ENCODE measurements at regions not wholly inside any gene's neighbourhood (a gene's known extent, or its start where the extent isn't known, plus 50 kb on each side); places are given as distances from the start of the nearest gene placed in this dataset.

DNA sequence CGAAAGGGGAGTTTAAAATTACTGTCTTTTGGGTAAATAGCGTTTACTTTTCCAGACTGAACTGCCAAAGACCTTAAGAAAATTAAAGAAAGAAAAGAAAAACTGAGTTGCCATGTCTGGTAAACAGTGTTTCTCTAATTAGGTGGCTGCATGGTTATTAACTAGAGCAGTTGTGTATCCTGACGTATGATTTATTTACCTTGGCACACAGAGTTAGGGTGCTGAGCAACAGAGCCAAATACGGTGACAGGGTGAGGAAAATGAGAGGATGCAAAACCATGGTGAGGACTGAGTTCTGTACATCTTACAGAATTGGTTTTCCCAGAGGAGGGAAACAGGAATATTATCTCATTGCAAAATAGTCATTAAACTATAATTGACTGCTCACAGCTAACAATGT is 546.4 kb upstream of the FZD8 start:
- H3K27ac ChIP-seq: no peak overlapping the region
- H3K9me3 ChIP-seq: peaks cover 3 to 23% (median 7%) of the 10 kb centered on the region in 4 donors
- no peak for DNase-seq
- H3K36me3 ChIP-seq: no peaks in the 10 kb centered on the region
- TF ChIP-seq EP300 (IDR thresholded peaks at IDR 0.05) (no peak), POLR2A (IDR thresholded peaks at IDR 0.05) (no peak), POLR2AphosphoS5 (IDR thresholded peaks at IDR 0.05) (no peak), CTCF (IDR thresholded peaks at IDR 0.05) (no peak)
- whole genome bisulfite sequencing, 2 donors: 66 to 68% methylated on average over 4 of the region's 4 CpGs
- H3K4me1 ChIP-seq: peaks cover 0 to 3% (median 0%) of the 10 kb centered on the region in 4 donors
- no peaks in the 10 kb centered on the region for H3K27me3 ChIP-seq
- ATAC-seq (ENCODE audit: low FRiP score in 2 of 2): no peak
- H3K4me3 ChIP-seq: no peak overlapping the region

DNA sequence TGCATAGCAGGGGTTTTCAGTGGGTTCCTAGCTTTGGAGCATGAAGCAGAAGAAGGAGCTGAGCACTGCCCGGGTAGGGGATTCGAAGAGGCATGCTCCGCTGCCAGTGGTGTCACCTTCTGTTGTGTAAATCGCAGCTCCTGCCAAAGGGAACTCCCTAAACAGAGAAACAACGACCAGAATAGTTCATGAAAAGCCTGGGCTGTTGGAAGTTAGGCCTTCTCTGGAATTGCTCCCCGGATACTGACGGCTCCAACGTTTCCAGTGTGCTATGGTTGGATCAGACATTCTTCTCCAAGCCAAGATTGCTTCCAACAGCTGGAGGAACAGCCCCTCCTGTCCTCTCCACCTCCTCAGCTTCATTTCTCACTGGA is 546.0 kb upstream of the FZD8 start:
- ATAC-seq (ENCODE audit: low FRiP score in 2 of 2): peak in 1 of 2 donors; percentile 64

GRCh38 chr10:36187380-36188079 is 545.4 kb upstream of the FZD8 start:
- WGBS, 2 donors: 71 to 79% methylated on average over 6 of the region's 6 CpGs
- H3K9me3 ChIP-seq: peaks cover 3 to 23% (median 7%) of the 10 kb centered on the region in 4 donors
- H3K27me3 ChIP-seq: no peaks in the 10 kb centered on the region
- DNase-seq (no peak), ATAC-seq (ENCODE audit: low FRiP score in 2 of 2) (peak in 1 of 2 donors; percentile 27)
- no peak for TF ChIP-seq CTCF (IDR thresholded peaks at IDR 0.05)
- no peak for TF ChIP-seq POLR2AphosphoS5 (IDR thresholded peaks at IDR 0.05)
- no peak for TF ChIP-seq POLR2A (IDR thresholded peaks at IDR 0.05)
- no peak for TF ChIP-seq EP300 (IDR thresholded peaks at IDR 0.05)
- no peak overlapping the region for H3K4me3 ChIP-seq
- no peak overlapping the region for H3K27ac ChIP-seq
- H3K36me3 ChIP-seq: no peaks in the 10 kb centered on the region
- H3K4me1 ChIP-seq: peaks cover 0 to 3% (median under 1%) of the 10 kb centered on the region in 4 donors

More for the DNA sequence above, 546.0 kb upstream of the FZD8 start:
- H3K27me3 ChIP-seq: no peaks in the 10 kb centered on the region
- no peak overlapping the region for H3K27ac ChIP-seq
- peaks cover 0 to 3% (median 0%) of the 10 kb centered on the region in 4 donors for H3K4me1 ChIP-seq
- no peak for DNase-seq
- TF ChIP-seq POLR2A (IDR thresholded peaks at IDR 0.05): no peak
- TF ChIP-seq CTCF (IDR thresholded peaks at IDR 0.05): no peak
- no peak for TF ChIP-seq EP300 (IDR thresholded peaks at IDR 0.05)
- TF ChIP-seq POLR2AphosphoS5 (IDR thresholded peaks at IDR 0.05): no peak
- no peaks in the 10 kb centered on the region for H3K36me3 ChIP-seq
- no peak overlapping the region for H3K4me3 ChIP-seq
- 51 to 58% methylated on average over 8 of the region's 8 CpGs for WGBS, 2 donors
- H3K9me3 ChIP-seq: peaks cover 3 to 23% (median 7%) of the 10 kb centered on the region in 4 donors

DNA sequence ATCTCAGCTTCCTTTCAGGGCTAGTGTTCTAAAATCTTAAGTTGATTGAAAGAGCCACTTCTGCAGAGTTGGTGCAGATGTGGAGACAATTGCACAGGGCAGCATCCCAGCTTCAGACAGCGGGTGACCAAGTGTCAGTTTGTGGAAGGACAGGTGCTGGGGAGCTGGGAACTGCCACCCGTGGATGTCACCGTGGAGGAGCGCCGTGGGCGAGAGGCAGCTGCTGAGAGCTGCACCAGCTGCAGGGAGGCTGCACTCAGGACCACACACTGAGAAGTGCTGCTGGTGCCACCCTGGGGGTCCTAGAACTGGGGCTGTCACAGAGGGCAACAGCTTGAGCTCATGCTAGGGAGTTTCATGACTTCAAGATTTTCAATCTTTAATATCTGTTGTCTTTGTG is 543.0 kb upstream of the FZD8 start:
- WGBS, 2 donors: 86 to 91% methylated on average over 6 of the region's 6 CpGs
- H3K4me1 ChIP-seq: peaks cover 0 to 5% (median 2%) of the 10 kb centered on the region in 4 donors

GRCh38 chr10:36183726-36184125 is 541.6 kb upstream of the FZD8 start:
- ATAC-seq (ENCODE audit: low FRiP score in 2 of 2) (no peak), DNase-seq (no peak)
- TF ChIP-seq POLR2AphosphoS5 (IDR thresholded peaks at IDR 0.05) (no peak), POLR2A (IDR thresholded peaks at IDR 0.05) (no peak), CTCF (IDR thresholded peaks at IDR 0.05) (no peak), EP300 (IDR thresholded peaks at IDR 0.05) (no peak)
- H3K27me3 ChIP-seq: no peaks in the 10 kb centered on the region
- WGBS, 2 donors: 84 to 93% methylated on average over 6 of the region's 6 CpGs
- H3K4me1 ChIP-seq: peaks cover 0 to 5% (median 2%) of the 10 kb centered on the region in 4 donors
- no peaks in the 10 kb centered on the region for H3K36me3 ChIP-seq
- no peak overlapping the region for H3K27ac ChIP-seq
- H3K4me3 ChIP-seq: no peak overlapping the region
- no peaks in the 10 kb centered on the region for H3K9me3 ChIP-seq

More for the DNA sequence above, 543.0 kb upstream of the FZD8 start:
- DNase-seq (peak in 1 of 2 donors; percentile 57), ATAC-seq (ENCODE audit: low FRiP score in 2 of 2) (no peak)
- Histone ChIP-seq H3K27me3 (no peaks in the 10 kb centered on the region), H3K27ac (no peak overlapping the region), H3K9me3 (peaks cover 0 to 5% (median 0%) of the 10 kb centered on the region in 4 donors), H3K36me3 (no peaks in the 10 kb centered on the region), H3K4me3 (no peak overlapping the region)
- no peak for TF ChIP-seq POLR2A (IDR thresholded peaks at IDR 0.05)

Measured in upper lobe of left lung (tissue), 6 donors.